HCT116 (cell line): ENCODE measurements at regions not wholly inside any gene's neighbourhood (a gene's known extent, or its start where the extent isn't known, plus 50 kb on each side); places are given as distances from the start of the nearest gene placed in this dataset.

ENCODE experiments used
- ATAC-seq: fragments of 200-7000 bp; cut with Tn5 transposase; 2 replicates; pipeline ENCODE4 v1.9.1; 2020; ENCODE audit warnings: mild to moderate bottlenecking, moderate library complexity
- BruUV-seq: library from RNA; stranded (reverse); fragments of 400-500 nt; replicated peaks from 2 replicates; lab custom pipeline; 2021; lab: Mats Ljungman, UMichigan
- CTCF ChIA-PET: fragments of 300-600 bp; sonication (Branson Sonifier 250); formaldehyde crosslinking; loops from one replicate; lab custom pipeline; 2021; ENCODE audit warnings: antibody characterized with exemption; lab: Charles Lee
- POLR2A ChIA-PET: fragments of 300-600, 350-600 bp; sonication (Branson Sonifier 250); formaldehyde crosslinking; loops from one replicate; lab custom pipeline; 2021; ENCODE audit warnings: antibody characterized with exemption; lab: Charles Lee
- RAD21 ChIA-PET, 2 experiments: fragments of 300-600 bp; sonication (Branson Sonifier 250); formaldehyde crosslinking; loops; one replicate each; lab custom pipeline; 2023; ENCODE audit warnings: low total read pairs in 2 of 2; ENCODE audit not compliant: uncharacterized antibody in 2 of 2, unreplicated experiment in 2 of 2, low non-redundant PET in 1 of 2; lab: Charles Lee
- DNase-seq: peaks from one replicate; pipeline ENCODE4 v3.0.0-alpha.2; 2010; ENCODE audit warnings: low read depth, low spot score
- H2AFZ ChIP-seq: fragments of 200-600 bp; shearing (Covaris generic), sonication (generic); 2 replicates; pipeline ENCODE4 v1.6.1; 2017; ENCODE audit warnings: low read depth, mixed run types, mixed read lengths, antibody characterized with exemption, low read length; ENCODE audit not compliant: poor library complexity, severe bottlenecking
- H3K27ac ChIP-seq: 2 replicates; pipeline ENCODE4 v1.5.1; 2012; ENCODE audit warnings: low read depth, low read length
- H3K27me3 ChIP-seq: fragments of 200-600 bp; sonication (generic); 2 replicates; pipeline ENCODE4 v1.6.1; 2016; ENCODE audit warnings: mixed run types, low read length, mixed read lengths; ENCODE audit not compliant: insufficient read depth
- H3K36me3 ChIP-seq, 2 experiments: fragments of 200-500 bp in 1 of 2; fragments of 200-600 bp in 1 of 2; sonication (Bioruptor generic) in 1 of 2; sonication (generic) in 1 of 2; 2 replicates each; pipeline versions ENCODE4 v1.5.1 to v1.6.1; 2014 to 2016; ENCODE audit warnings: low read length in 2 of 2, inconsistent platforms in 1 of 2, mixed read lengths in 1 of 2, mixed run types in 1 of 2; ENCODE audit not compliant: insufficient read depth in 2 of 2, control insufficient read depth in 1 of 2
- H3K4me1 ChIP-seq, 2 experiments: fragments of 200-600 bp in 1 of 2; sonication (generic) in 1 of 2; 2 replicates each; pipeline versions ENCODE4 v1.5.1 to v1.6.1; 2012 to 2017; ENCODE audit warnings: low read length in 2 of 2, inconsistent platforms in 1 of 2, mild to moderate bottlenecking in 1 of 2, mixed read lengths in 1 of 2, mixed run types in 1 of 2, moderate library complexity in 1 of 2; ENCODE audit not compliant: insufficient read depth in 2 of 2, control insufficient read depth in 1 of 2
- H3K4me2 ChIP-seq: fragments of 200-600 bp; sonication (generic); 2 replicates; pipeline ENCODE4 v1.6.1; 2017; ENCODE audit warnings: mixed run types, low read length, mixed read lengths
- H3K4me3 ChIP-seq, 2 experiments: fragments of 200-600 bp in 1 of 2; sonication (generic) in 1 of 2; replicated peaks in 1 of 2; 2 replicates each; pipeline ENCODE4 v1.5.1; 2011 to 2016; ENCODE audit warnings: low read length in 2 of 2, control low read depth in 1 of 2, low read depth in 1 of 2, mild to moderate bottlenecking in 1 of 2, mixed read lengths in 1 of 2, mixed run types in 1 of 2
- H3K79me2 ChIP-seq: fragments of 200-600 bp; sonication (generic); 2 replicates; pipeline ENCODE4 v1.6.1; 2017; ENCODE audit warnings: mild to moderate bottlenecking, mixed run types, low read length, moderate library complexity, mixed read lengths; ENCODE audit not compliant: insufficient read depth
- H3K9ac ChIP-seq: fragments of 200-600 bp; sonication (generic); 2 replicates; pipeline ENCODE4 v1.6.1; 2016; ENCODE audit warnings: low read length, mixed read lengths
- H3K9me2 ChIP-seq: fragments of 200-600 bp; sonication (generic), shearing (Covaris generic); 2 replicates; pipeline ENCODE4 v1.6.1; 2017; ENCODE audit warnings: mixed run types, mild to moderate bottlenecking, moderate library complexity; ENCODE audit not compliant: insufficient read depth
- H3K9me3 ChIP-seq, 2 experiments: fragments of 200-500 bp in 1 of 2; fragments of 200-600 bp in 1 of 2; sonication (Bioruptor generic) in 1 of 2; sonication (generic) in 1 of 2; 2 replicates each; pipeline ENCODE4 v1.6.1; 2014 to 2017; ENCODE audit warnings: low read length in 2 of 2, mixed read lengths in 2 of 2, inconsistent platforms in 1 of 2, low read depth in 1 of 2, mild to moderate bottlenecking in 1 of 2, mixed run types in 1 of 2, moderate library complexity in 1 of 2; ENCODE audit not compliant: control insufficient read depth in 1 of 2, insufficient read depth in 1 of 2
- H4K20me1 ChIP-seq: fragments of 200-600 bp; sonication (generic), shearing (Covaris generic); 2 replicates; pipeline ENCODE4 v1.6.1; 2017; ENCODE audit warnings: mixed run types, mild to moderate bottlenecking, moderate library complexity; ENCODE audit not compliant: insufficient read depth
- ATF3 ChIP-seq: IDR thresholded peaks from 2 replicates; pipeline ENCODE4 v1.6.1; 2012
- CEBPB ChIP-seq: IDR thresholded peaks from 2 replicates; pipeline ENCODE4 v1.6.1; 2012; ENCODE audit warnings: low read depth
- EGR1 ChIP-seq: IDR thresholded peaks from 2 replicates; pipeline ENCODE4 v1.6.1; 2012; ENCODE audit warnings: low read depth
- EZH2 ChIP-seq: fragments of 200-600 bp; sonication (generic); IDR thresholded peaks from 2 replicates; pipeline ENCODE4 v1.6.1; 2017; ENCODE audit warnings: antibody characterized with exemption, mixed run types
- FOSL1 ChIP-seq: IDR thresholded peaks from 2 replicates; pipeline ENCODE4 v1.6.1; 2012; ENCODE audit warnings: low read depth
- JUND ChIP-seq: IDR thresholded peaks from 2 replicates; pipeline ENCODE4 v1.6.1; 2012
- POLR2A ChIP-seq: IDR thresholded peaks from 2 replicates; pipeline ENCODE4 v1.7.0; 2011; ENCODE audit warnings: borderline replicate concordance; ENCODE audit not compliant: insufficient read depth, insufficient read length; ENCODE audit errors: extremely low read depth
- POLR2AphosphoS5 ChIP-seq: IDR thresholded peaks from 2 replicates; pipeline ENCODE4 v1.6.1; 2011; ENCODE audit warnings: mild to moderate bottlenecking, low read depth, low read length, moderate library complexity
- REST ChIP-seq: IDR thresholded peaks from 2 replicates; pipeline ENCODE4 v1.6.1; 2012; ENCODE audit warnings: low read depth
- SIN3A ChIP-seq: IDR thresholded peaks from 2 replicates; pipeline ENCODE4 v1.6.1; 2012; ENCODE audit warnings: low read depth
- SP1 ChIP-seq: IDR thresholded peaks from 2 replicates; pipeline ENCODE4 v1.6.1; 2012; ENCODE audit warnings: low read depth
- SRF ChIP-seq: IDR thresholded peaks from 2 replicates; pipeline ENCODE4 v1.6.1; 2012; ENCODE audit warnings: low read depth
- TCF7L2 ChIP-seq: IDR thresholded peaks from 2 replicates; pipeline ENCODE4 v1.7.0; 2011; ENCODE audit warnings: borderline replicate concordance, inconsistent platforms; ENCODE audit not compliant: insufficient read depth, insufficient read length; ENCODE audit errors: extremely low read depth
- YY1 ChIP-seq: IDR thresholded peaks from 2 replicates; pipeline ENCODE4 v1.6.1; 2011; ENCODE audit warnings: low read length, low read depth, moderate library complexity, mild to moderate bottlenecking; ENCODE audit not compliant: insufficient replicate concordance; ENCODE audit errors: extremely low read depth
- ZBTB33 ChIP-seq: IDR thresholded peaks from 2 replicates; pipeline ENCODE4 v1.6.1; 2011; ENCODE audit warnings: mild to moderate bottlenecking, low read length, moderate library complexity; ENCODE audit not compliant: insufficient replicate concordance; ENCODE audit errors: extremely low read depth
- ZNF274 ChIP-seq: fragments of 200-500 bp; sonication (Bioruptor generic); IDR thresholded peaks from 2 replicates; pipeline ENCODE4 v1.6.1; 2014; ENCODE audit warnings: mild to moderate bottlenecking, low read depth, low read length, inconsistent platforms
- intact Hi-C: fragments of 100-400 bp; cut with micrococcal nuclease; formaldehyde crosslinking; loops from 2 replicates; pipeline ENCODE4 v1.10.0; 2022

GRCh38 chr6:130694606-130695005 lies 132.6 kb upstream of the SMLR1 start:
- TF ChIP-seq FOSL1 (no peak), REST (no peak), SIN3A (no peak), SP1 (no peak)
- no peaks in the 10 kb centered on the region for H3K36me3 ChIP-seq
- no peak for ATAC-seq
- no peaks in the 10 kb centered on the region for H4K20me1 ChIP-seq
- no peaks in the 10 kb centered on the region for H3K9me2 ChIP-seq
- BruUV-seq = no TSS peak
- H3K27me3 ChIP-seq = no peaks in the 10 kb centered on the region
- H3K27ac ChIP-seq = no peak overlapping the region
- ChIA-PET RAD21 (no interaction called here), POLR2A (no interaction called here), CTCF (no interaction called here)
- no peaks in the 10 kb centered on the region for H3K79me2 ChIP-seq
- no peak overlapping the region for H3K4me3 ChIP-seq
- H3K9ac ChIP-seq = no peak overlapping the region
- H3K4me2 ChIP-seq = no peak overlapping the region
- no peaks in the 10 kb centered on the region for H3K9me3 ChIP-seq
- H3K4me1 ChIP-seq = peaks cover 0 to 8% of the 10 kb centered on the region in 2 experiments; a peak in 1 of 4 replicates
- intact Hi-C loops = no loop called here
- no peak overlapping the region for H2AFZ ChIP-seq
- DNase-seq = no peak

GRCh38 chr6:130696806-130697205 lies 130.4 kb upstream of the SMLR1 start:
- intact Hi-C loops = no loop called here
- no peaks in the 10 kb centered on the region for H3K36me3 ChIP-seq
- ChIA-PET POLR2A (no interaction called here), CTCF (interaction anchor here (1.9 kb wide), 1 partner anchor 403 kb away, joined by 21 read pairs; no protein-coding TSS in a partner anchor), RAD21 (no interaction called here)
- DNase-seq = no peak
- no peaks in the 10 kb centered on the region for H3K79me2 ChIP-seq
- H3K9me3 ChIP-seq = no peaks in the 10 kb centered on the region
- H3K4me3 ChIP-seq = no peak overlapping the region
- no peaks in the 10 kb centered on the region for H3K9me2 ChIP-seq
- peaks cover 0 to 8% of the 10 kb centered on the region in 2 experiments; a peak in 1 of 4 replicates for H3K4me1 ChIP-seq
- no peak for TF ChIP-seq JUND
- TF ChIP-seq EGR1 = no peak
- TF ChIP-seq EZH2 = no peak
- TF ChIP-seq FOSL1 = no peak
- TF ChIP-seq SP1 = no peak
- TF ChIP-seq YY1 = no peak
- no peak for TF ChIP-seq ZBTB33
- no peak for TF ChIP-seq ZNF274
- no peak for TF ChIP-seq POLR2A
- no peak for TF ChIP-seq POLR2AphosphoS5
- TF ChIP-seq TCF7L2 = no peak
- no peak for TF ChIP-seq SIN3A
- no peak for TF ChIP-seq ATF3
- TF ChIP-seq CEBPB = no peak
- no peak for TF ChIP-seq SRF
- H3K9ac ChIP-seq = no peak overlapping the region
- no peaks in the 10 kb centered on the region for H3K27me3 ChIP-seq
- ATAC-seq = no peak
- H4K20me1 ChIP-seq = no peaks in the 10 kb centered on the region
- peak overlapping the region; percentile 94 for H2AFZ ChIP-seq
- no TSS peak for BruUV-seq
- no peak overlapping the region for H3K27ac ChIP-seq
- no peak overlapping the region for H3K4me2 ChIP-seq
